ENCODE measurements at regions not wholly inside any gene's neighbourhood (a gene's known extent, or its start where the extent isn't known, plus 50 kb on each side); places are given as distances from the start of the nearest gene placed in this dataset.

GRCh38 chr12:126198516-126198915, 1133.3 kb downstream of the AACS start:
- POLR2A ChIA-PET, result no interaction called here
- CTCF ChIA-PET, result no interaction called here
- Mint-ChIP-seq H3K27me3 (ENCODE audit: low read depth) (peaks cover 15% of the 10 kb centered on the region), H3K4me1 (no peaks in the 10 kb centered on the region), H3K27ac (no peak overlapping the region), H3K4me3 (no peak overlapping the region), H3K9me3 (peaks cover 83% of the 10 kb centered on the region), H3K36me3 (peaks cover 81% of the 10 kb centered on the region)
- DNase-seq (ENCODE audit: low spot score) (no peak), ATAC-seq (no peak)
- TF ChIP-seq PRDM15 (CRISPR knock-in tag; IDR thresholded peaks at IDR 0.05) (no peak), TEAD1 (CRISPR knock-in tag; IDR thresholded peaks at IDR 0.05) (no peak)
- TF ChIP-seq, protein P1, sequence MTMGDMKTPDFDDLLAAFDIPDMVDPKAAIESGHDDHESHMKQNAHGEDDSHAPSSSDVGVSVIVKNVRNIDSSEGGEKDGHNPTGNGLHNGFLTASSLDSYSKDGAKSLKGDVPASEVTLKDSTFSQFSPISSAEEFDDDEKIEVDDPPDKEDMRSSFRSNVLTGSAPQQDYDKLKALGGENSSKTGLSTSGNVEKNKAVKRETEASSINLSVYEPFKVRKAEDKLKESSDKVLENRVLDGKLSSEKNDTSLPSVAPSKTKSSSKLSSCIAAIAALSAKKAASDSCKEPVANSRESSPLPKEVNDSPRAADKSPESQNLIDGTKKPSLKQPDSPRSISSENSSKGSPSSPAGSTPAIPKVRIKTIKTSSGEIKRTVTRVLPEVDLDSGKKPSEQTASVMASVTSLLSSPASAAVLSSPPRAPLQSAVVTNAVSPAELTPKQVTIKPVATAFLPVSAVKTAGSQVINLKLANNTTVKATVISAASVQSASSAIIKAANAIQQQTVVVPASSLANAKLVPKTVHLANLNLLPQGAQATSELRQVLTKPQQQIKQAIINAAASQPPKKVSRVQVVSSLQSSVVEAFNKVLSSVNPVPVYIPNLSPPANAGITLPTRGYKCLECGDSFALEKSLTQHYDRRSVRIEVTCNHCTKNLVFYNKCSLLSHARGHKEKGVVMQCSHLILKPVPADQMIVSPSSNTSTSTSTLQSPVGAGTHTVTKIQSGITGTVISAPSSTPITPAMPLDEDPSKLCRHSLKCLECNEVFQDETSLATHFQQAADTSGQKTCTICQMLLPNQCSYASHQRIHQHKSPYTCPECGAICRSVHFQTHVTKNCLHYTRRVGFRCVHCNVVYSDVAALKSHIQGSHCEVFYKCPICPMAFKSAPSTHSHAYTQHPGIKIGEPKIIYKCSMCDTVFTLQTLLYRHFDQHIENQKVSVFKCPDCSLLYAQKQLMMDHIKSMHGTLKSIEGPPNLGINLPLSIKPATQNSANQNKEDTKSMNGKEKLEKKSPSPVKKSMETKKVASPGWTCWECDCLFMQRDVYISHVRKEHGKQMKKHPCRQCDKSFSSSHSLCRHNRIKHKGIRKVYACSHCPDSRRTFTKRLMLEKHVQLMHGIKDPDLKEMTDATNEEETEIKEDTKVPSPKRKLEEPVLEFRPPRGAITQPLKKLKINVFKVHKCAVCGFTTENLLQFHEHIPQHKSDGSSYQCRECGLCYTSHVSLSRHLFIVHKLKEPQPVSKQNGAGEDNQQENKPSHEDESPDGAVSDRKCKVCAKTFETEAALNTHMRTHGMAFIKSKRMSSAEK (CRISPR knock-in tag; IDR thresholded peaks at IDR 0.05; ENCODE audit: borderline replicate concordance), result no peak

DNA sequence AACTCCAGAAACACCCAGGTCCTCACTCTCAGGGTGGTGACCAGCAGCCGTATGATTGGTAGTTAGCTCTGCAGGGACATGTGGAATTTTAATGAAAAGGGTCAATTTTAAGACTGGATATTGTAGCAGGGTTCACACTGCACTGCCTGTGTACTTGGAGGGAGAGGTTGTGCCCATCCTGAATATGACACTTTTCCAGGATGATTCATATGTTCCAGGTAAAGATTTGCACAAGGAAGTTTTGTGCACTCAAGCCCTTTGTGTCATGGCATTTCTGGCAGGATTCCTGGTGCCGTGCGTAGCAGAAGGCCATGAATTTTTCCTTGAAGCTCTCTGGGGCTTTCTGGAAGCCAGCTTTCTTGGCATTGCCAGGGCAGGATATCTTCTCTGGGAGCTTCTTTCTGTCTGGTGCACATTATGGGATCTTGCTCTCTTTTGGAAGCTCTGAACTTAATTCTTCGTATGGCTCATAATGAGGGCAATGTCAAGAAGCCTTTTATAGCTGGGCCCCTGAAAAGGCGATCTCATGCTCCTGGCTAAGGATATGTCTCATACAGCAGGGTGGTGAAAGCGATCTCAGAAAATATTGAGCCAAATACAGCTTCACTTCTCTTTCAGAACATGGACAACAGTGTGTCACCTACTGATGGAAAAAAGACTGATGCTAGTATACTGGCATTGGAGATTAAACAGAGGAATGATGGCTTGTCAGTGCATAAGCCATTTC, 1133.9 kb downstream of the AACS start:
- Mint-ChIP-seq H3K4me3 (no peak overlapping the region), H3K27ac (no peak overlapping the region), H3K9me3 (peaks cover 81% of the 10 kb centered on the region), H3K4me1 (no peaks in the 10 kb centered on the region), H3K27me3 (ENCODE audit: low read depth) (peaks cover 12% of the 10 kb centered on the region; the same call in 1 of the 2 replicates), H3K36me3 (peaks cover 78% of the 10 kb centered on the region)
- no peak for ATAC-seq
- TF ChIP-seq CDX4 (CRISPR knock-in tag; IDR thresholded peaks at IDR 0.05; ENCODE audit: borderline replicate concordance), result no peak
- TF ChIP-seq RELA (CRISPR knock-in tag; IDR thresholded peaks at IDR 0.05; ENCODE audit: borderline replicate concordance), result no peak
- no peak for TF ChIP-seq RORB (CRISPR knock-in tag; IDR thresholded peaks at IDR 0.05)
- no peak for TF ChIP-seq AFF4 (CRISPR knock-in tag; IDR thresholded peaks at IDR 0.05; ENCODE audit: borderline replicate concordance)
- no peak for TF ChIP-seq ZBTB21 (CRISPR knock-in tag; IDR thresholded peaks at IDR 0.05; ENCODE audit: borderline replicate concordance)
- TF ChIP-seq ZNF219 (CRISPR knock-in tag; IDR thresholded peaks at IDR 0.05; ENCODE audit: borderline replicate concordance), result no peak
- TF ChIP-seq NR1H2 (CRISPR knock-in tag; IDR thresholded peaks at IDR 0.05), result no peak
- TF ChIP-seq SP1 (CRISPR knock-in tag; conservative IDR thresholded peaks at IDR 0.05), result no peak
- TF ChIP-seq, protein P2, sequence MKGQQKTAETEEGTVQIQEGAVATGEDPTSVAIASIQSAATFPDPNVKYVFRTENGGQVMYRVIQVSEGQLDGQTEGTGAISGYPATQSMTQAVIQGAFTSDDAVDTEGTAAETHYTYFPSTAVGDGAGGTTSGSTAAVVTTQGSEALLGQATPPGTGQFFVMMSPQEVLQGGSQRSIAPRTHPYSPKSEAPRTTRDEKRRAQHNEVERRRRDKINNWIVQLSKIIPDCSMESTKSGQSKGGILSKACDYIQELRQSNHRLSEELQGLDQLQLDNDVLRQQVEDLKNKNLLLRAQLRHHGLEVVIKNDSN (CRISPR knock-in tag; IDR thresholded peaks at IDR 0.05), result no peak
- TF ChIP-seq ETV6 (CRISPR knock-in tag; IDR thresholded peaks at IDR 0.05), result no peak
- ChIA-PET POLR2A (no interaction called here), CTCF (no interaction called here)
- no peak for DNase-seq (ENCODE audit: low spot score)
